GM10266 (cell line): ENCODE measurements at regions not wholly inside any gene's neighbourhood (a gene's known extent, or its start where the extent isn't known, plus 50 kb on each side); places are given as distances from the start of the nearest gene placed in this dataset.

Experiments
- DNase-seq: peaks from one replicate; pipeline ENCODE4 v3.0.0; 2012; ENCODE audit errors: extremely low spot score
- CTCF ChIP-seq: IDR thresholded peaks from 2 replicates; pipeline ENCODE4 v1.5.1; 2012; ENCODE audit warnings: mild to moderate bottlenecking, low read depth; ENCODE audit not compliant: control insufficient read depth, insufficient read depth; ENCODE audit errors: missing control alignments

- no peak for DNase-seq
- TF ChIP-seq CTCF: no peak
These were observed 1953.0 kb upstream of the IGFBP7 start for GRCh38 chr4:59063015-59063720.

GRCh38 chr4:59068722-59069418, 1958.7 kb upstream of the IGFBP7 start:
- DNase-seq: no peak
- no peak for TF ChIP-seq CTCF

- TF ChIP-seq CTCF: no peak
- no peak for DNase-seq
These were observed 1976.2 kb upstream of the IGFBP7 start for GRCh38 chr4:59086410-59086809.

- DNase-seq: no peak
- TF ChIP-seq CTCF: no peak
These were observed 1981.3 kb upstream of the IGFBP7 start for GRCh38 chr4:59091146-59092142.

GRCh38 chr4:59094505-59094904, 1984.3 kb upstream of the IGFBP7 start:
- TF ChIP-seq CTCF: no peak
- DNase-seq: no peak

- TF ChIP-seq CTCF: no peak
- DNase-seq: no peak
These were observed 1992.1 kb upstream of the IGFBP7 start for GRCh38 chr4:59102311-59102710.

GRCh38 chr4:59120287-59120814, 2010.2 kb upstream of the IGFBP7 start:
- DNase-seq: no peak

More at GRCh38 chr4:59120287-59120814, 2010.2 kb upstream of the IGFBP7 start:
- no peak for TF ChIP-seq CTCF
